ENCODE measurements at regions not wholly inside any gene's neighbourhood (a gene's known extent, or its start where the extent isn't known, plus 50 kb on each side); places are given as distances from the start of the nearest gene placed in this dataset.

DNA sequence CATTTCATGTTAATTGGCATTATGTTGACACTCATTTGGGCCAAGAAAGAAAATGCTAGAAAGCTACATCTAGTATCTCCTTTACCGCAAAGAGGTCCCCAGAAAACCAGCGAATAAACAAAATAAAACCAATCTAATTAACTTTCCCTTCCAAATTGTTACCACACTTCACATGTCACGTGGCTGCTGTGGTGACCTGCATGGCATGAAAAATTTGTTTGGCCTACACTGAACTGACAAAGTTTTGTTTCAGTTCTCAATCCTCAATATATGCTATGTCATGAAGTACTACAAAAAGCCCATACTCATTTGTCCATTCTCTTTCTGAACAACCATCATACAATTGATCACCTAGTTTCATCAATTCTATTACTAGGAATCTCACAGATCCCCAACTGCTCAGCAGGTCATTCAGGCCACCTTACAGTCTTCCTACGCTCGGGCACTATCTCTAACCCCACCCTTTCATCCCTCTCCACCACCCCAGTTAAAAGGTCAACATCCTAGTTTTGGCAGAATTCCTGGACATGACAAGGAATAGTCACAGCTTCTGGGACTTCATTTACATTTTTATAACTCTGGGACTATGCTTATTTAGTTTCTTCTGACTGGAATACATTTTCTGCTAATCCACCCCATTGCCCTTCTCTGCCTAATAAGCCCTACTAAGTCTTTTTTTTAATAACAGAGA lies 480.4 kb downstream of the IGSF11 start:
- no peaks in the 10 kb centered on the region for H3K4me1 Mint-ChIP-seq (ENCODE audit: low read depth)
- peaks cover 36% of the 10 kb centered on the region for H3K9me3 Mint-ChIP-seq
- no peak overlapping the region for H3K27ac Mint-ChIP-seq
- TF ChIP-seq, protein P1, sequence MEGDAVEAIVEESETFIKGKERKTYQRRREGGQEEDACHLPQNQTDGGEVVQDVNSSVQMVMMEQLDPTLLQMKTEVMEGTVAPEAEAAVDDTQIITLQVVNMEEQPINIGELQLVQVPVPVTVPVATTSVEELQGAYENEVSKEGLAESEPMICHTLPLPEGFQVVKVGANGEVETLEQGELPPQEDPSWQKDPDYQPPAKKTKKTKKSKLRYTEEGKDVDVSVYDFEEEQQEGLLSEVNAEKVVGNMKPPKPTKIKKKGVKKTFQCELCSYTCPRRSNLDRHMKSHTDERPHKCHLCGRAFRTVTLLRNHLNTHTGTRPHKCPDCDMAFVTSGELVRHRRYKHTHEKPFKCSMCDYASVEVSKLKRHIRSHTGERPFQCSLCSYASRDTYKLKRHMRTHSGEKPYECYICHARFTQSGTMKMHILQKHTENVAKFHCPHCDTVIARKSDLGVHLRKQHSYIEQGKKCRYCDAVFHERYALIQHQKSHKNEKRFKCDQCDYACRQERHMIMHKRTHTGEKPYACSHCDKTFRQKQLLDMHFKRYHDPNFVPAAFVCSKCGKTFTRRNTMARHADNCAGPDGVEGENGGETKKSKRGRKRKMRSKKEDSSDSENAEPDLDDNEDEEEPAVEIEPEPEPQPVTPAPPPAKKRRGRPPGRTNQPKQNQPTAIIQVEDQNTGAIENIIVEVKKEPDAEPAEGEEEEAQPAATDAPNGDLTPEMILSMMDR (IDR thresholded peaks at IDR 0.05), result no peak
- no peak for DNase-seq
- peaks cover 1% of the 10 kb centered on the region; the same call in 1 of the 2 replicates for H3K27me3 Mint-ChIP-seq (ENCODE audit: insufficient read depth)
- no peaks in the 10 kb centered on the region for H3K36me3 Mint-ChIP-seq (ENCODE audit: low read depth)
- H3K4me3 Mint-ChIP-seq, result no peak overlapping the region

DNA sequence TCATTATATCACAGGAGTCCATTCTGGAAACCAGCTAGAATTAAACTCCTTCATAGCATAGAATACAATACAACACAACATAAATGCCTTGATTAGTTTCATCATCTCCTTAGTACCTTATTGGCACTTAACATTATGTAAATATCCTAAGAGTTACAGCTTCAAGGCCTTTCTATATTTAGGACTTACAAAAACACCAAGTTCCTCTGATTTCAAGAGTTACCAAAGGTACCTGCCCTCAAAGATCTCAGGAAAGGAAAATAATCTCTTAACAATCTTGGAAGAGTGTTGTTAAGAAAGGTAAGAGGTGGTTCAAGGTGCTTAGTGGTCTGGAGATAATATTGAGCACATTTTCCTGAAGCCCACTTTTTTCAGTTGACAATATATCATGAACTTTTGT lies 477.7 kb downstream of the IGSF11 start:
- H3K9me3 Mint-ChIP-seq, result peaks cover 31% of the 10 kb centered on the region
- DNase-seq, result no peak
- no peaks in the 10 kb centered on the region for H3K36me3 Mint-ChIP-seq (ENCODE audit: low read depth)
- TF ChIP-seq, protein P1 (IDR thresholded peaks at IDR 0.05), result no peak
- H3K27ac Mint-ChIP-seq, result no peak overlapping the region
- H3K4me1 Mint-ChIP-seq (ENCODE audit: low read depth), result no peaks in the 10 kb centered on the region
- peaks cover 1% of the 10 kb centered on the region; the same call in 1 of the 2 replicates for H3K27me3 Mint-ChIP-seq (ENCODE audit: insufficient read depth)
- H3K4me3 Mint-ChIP-seq, result no peak overlapping the region

DNA sequence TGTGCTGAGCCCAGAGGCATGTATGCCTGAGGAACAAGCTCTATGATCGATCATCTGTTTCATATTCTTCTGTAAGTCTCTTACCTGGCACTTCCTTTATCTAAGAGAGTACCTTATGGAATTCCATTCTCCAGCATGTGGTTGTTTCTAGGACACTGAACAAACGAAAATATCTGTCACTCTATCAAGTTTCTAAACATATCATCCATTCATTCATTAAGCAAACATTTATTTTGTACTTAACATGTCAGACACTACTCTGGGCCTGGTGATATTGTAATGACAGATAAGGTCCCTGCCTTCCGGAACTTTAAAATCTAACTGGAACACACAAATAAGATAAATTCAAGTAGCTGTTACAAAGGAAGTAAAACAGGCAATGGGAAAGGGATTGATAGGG lies 477.1 kb downstream of the IGSF11 start:
- no peak for DNase-seq
- H3K27me3 Mint-ChIP-seq (ENCODE audit: insufficient read depth), result peaks cover 1% of the 10 kb centered on the region
- H3K4me1 Mint-ChIP-seq (ENCODE audit: low read depth), result no peaks in the 10 kb centered on the region
- no peak overlapping the region for H3K4me3 Mint-ChIP-seq
- H3K9me3 Mint-ChIP-seq, result peaks cover 30% of the 10 kb centered on the region
- H3K36me3 Mint-ChIP-seq (ENCODE audit: low read depth), result no peaks in the 10 kb centered on the region
- H3K27ac Mint-ChIP-seq, result no peak overlapping the region
- TF ChIP-seq, protein P1 (IDR thresholded peaks at IDR 0.05), result no peak

DNA sequence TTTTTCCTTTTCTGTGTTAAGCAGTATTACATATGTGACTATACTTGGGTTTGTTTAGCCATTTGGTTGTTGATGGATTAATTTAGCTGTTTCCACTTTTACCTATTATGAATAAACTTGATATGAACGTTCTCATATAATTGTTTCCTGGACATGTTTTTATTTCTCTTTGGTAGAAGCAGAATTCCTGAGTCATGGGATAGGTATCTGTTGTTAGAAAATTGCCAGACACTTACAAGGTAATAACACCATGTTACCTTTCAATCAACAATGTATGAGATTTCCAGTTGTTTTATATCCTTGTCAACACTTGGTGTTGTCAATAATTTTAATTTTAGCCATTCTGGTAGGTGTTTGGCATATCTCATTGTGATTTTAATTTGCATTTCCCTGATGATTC lies 475.4 kb downstream of the IGSF11 start:
- Mint-ChIP-seq H3K4me1 (ENCODE audit: low read depth) (no peaks in the 10 kb centered on the region), H3K27me3 (ENCODE audit: insufficient read depth) (peaks cover 1% of the 10 kb centered on the region), H3K36me3 (ENCODE audit: low read depth) (no peaks in the 10 kb centered on the region), H3K9me3 (peaks cover 33% of the 10 kb centered on the region), H3K27ac (no peak overlapping the region), H3K4me3 (no peak overlapping the region)
- TF ChIP-seq, protein P1 (IDR thresholded peaks at IDR 0.05), result no peak
- no peak for DNase-seq

DNA sequence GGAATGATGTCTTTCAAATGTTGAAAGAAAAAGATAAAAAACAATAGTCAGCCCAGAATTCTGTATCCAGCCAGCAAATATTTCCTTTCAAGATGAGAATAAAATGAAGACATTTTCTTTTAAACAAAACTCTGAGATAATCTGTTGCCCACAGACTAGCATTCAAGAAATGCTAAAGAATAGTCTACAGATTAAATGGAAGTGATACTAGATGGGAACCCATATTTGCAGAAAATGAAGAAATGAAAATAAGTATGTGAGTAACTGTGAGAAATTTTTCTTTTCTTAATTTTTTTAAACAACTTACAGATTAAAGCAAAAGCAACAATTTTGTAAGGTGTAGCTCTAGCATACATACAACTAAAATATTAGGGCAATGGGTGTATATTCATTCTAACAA lies 469.8 kb downstream of the IGSF11 start:
- Mint-ChIP-seq H3K27ac (no peak overlapping the region), H3K4me3 (no peak overlapping the region), H3K27me3 (ENCODE audit: insufficient read depth) (no peaks in the 10 kb centered on the region; the same call in 1 of the 2 replicates), H3K9me3 (peaks cover 55% of the 10 kb centered on the region), H3K36me3 (ENCODE audit: low read depth) (peaks cover 6% of the 10 kb centered on the region; the same call in 1 of the 2 replicates), H3K4me1 (ENCODE audit: low read depth) (no peaks in the 10 kb centered on the region)
- TF ChIP-seq, protein P1 (IDR thresholded peaks at IDR 0.05), result no peak
- no peak for DNase-seq
